ENCODE measurements at regions not wholly inside any gene's neighbourhood (a gene's known extent, or its start where the extent isn't known, plus 50 kb on each side); places are given as distances from the start of the nearest gene placed in this dataset.

DNA sequence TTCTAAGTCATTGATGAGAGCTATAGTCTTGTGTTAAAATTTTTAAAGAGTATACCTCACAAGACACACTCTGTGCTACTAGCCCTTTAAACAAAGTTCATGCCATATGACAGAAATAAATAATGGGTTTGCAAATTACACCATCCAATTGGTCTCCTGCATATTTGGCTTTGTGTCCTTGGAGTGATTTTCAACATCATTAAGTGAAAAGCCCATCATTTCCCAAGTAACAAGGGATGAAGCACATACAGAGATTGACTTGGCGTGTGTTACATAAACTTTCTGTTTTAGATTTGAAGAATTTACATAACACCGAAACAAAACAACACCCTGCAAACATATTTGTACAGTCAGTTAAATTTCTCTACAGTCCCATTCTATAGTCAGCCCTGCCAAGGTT lies 216.9 kb upstream of the NEIL3 start:
- H3K9me3 ChIP-seq (ENCODE audit: control insufficient read depth, low read length, poor library complexity, severe bottlenecking), result no peaks in the 10 kb centered on the region
- Mint-ChIP-seq H3K36me3 (ENCODE audit: low read depth) (no peaks in the 10 kb centered on the region), H3K4me3 (no peak overlapping the region), H3K4me1 (no peaks in the 10 kb centered on the region), H3K27ac (no peak overlapping the region), H3K27me3 (peaks cover 5% of the 10 kb centered on the region)
- DNase-seq (no peak), ATAC-seq (no peak)

DNA sequence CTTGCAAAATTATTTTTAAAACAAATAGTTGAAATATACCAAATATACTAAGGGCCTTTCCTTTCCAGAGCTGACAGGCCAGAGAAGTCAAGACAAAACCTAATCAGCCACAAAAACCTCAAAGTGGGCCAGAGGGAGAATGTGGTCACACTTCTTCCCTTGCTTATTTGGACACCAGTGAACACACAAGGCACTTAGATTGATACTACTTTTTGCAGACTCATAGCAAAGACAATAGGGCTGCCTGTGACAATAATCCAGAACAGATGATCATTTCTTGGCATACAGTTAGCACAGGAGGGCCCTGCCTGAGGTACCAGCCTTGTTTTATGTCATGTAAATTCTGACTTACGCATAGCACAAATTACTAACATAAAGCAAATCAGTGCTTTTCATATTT lies 215.7 kb upstream of the NEIL3 start:
- DNase-seq (no peak), ATAC-seq (no peak)
- Mint-ChIP-seq H3K4me3 (no peak overlapping the region), H3K27me3 (peaks cover 5% of the 10 kb centered on the region), H3K4me1 (no peaks in the 10 kb centered on the region), H3K27ac (no peak overlapping the region), H3K36me3 (ENCODE audit: low read depth) (no peaks in the 10 kb centered on the region)
- no peaks in the 10 kb centered on the region for H3K9me3 ChIP-seq (ENCODE audit: control insufficient read depth, low read length, poor library complexity, severe bottlenecking)

- Mint-ChIP-seq H3K27me3 (no peaks in the 10 kb centered on the region), H3K27ac (no peak overlapping the region), H3K36me3 (ENCODE audit: low read depth) (no peaks in the 10 kb centered on the region), H3K4me3 (no peak overlapping the region), H3K4me1 (no peaks in the 10 kb centered on the region)
- no peak for ATAC-seq
- DNase-seq, result no peak
- no peaks in the 10 kb centered on the region for H3K9me3 ChIP-seq (ENCODE audit: control insufficient read depth, low read length, poor library complexity, severe bottlenecking)
Measured at GRCh38 chr4:177097291-177097690, 212.4 kb upstream of the NEIL3 start.

- Mint-ChIP-seq H3K27me3 (no peaks in the 10 kb centered on the region), H3K27ac (no peak overlapping the region), H3K4me3 (no peak overlapping the region), H3K4me1 (no peaks in the 10 kb centered on the region), H3K36me3 (ENCODE audit: low read depth) (no peaks in the 10 kb centered on the region)
- ATAC-seq (no peak), DNase-seq (no peak)
- no peaks in the 10 kb centered on the region for H3K9me3 ChIP-seq (ENCODE audit: control insufficient read depth, low read length, poor library complexity, severe bottlenecking)
Measured at GRCh38 chr4:177099211-177099610, 210.5 kb upstream of the NEIL3 start.

DNA sequence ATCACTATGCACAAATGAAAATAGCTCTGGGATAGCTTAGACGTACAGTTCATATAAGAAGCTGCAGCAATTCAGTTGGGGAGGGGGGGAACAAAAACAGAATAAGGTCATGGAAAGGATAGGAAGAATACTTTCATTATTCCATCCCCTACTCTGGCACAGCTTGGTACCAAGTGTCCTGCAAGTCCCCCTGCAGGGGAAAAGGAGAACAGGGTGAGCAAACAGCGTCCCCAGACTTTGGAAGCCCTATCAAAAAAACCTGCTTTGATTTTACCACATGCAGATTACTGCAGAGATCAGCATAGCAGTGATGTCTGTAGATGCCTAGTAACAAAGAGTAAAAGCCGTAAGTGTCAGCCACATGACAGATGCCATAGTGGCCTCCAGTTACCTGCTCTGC lies 209.4 kb upstream of the NEIL3 start:
- Mint-ChIP-seq H3K36me3 (ENCODE audit: low read depth) (no peaks in the 10 kb centered on the region), H3K27ac (no peak overlapping the region), H3K27me3 (no peaks in the 10 kb centered on the region), H3K4me3 (no peak overlapping the region), H3K4me1 (no peaks in the 10 kb centered on the region)
- no peaks in the 10 kb centered on the region for H3K9me3 ChIP-seq (ENCODE audit: control insufficient read depth, low read length, poor library complexity, severe bottlenecking)
- no peak for ATAC-seq
- no peak for DNase-seq

- Mint-ChIP-seq H3K4me1 (no peaks in the 10 kb centered on the region), H3K36me3 (ENCODE audit: low read depth) (no peaks in the 10 kb centered on the region)
- ATAC-seq, result no peak
Measured at GRCh38 chr4:177103619-177104018, 206.1 kb upstream of the NEIL3 start.

DNA sequence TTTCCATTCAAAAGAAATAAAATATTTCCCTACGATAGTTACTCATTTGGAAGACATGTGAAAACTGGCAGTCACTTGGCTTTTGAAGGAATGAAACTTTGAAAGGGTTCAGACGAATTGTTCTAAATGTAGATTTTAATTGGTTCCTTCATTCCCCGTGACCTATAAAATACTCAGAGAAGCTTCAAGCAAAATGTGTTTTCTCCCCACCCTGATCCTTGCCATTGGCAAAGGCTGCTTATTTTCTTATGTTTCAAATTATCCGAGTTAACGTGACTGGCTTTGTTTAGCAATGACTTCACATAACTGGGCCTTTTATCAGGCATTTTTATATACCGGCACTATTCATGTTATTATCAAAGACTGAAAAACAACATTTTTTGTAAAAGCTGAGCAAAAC lies 204.1 kb upstream of the NEIL3 start:
- DNase-seq, result no peak
- Mint-ChIP-seq H3K4me3 (no peak overlapping the region), H3K27me3 (no peaks in the 10 kb centered on the region), H3K36me3 (ENCODE audit: low read depth) (no peaks in the 10 kb centered on the region), H3K27ac (no peak overlapping the region), H3K4me1 (peaks cover 2% of the 10 kb centered on the region)
- ATAC-seq, result no peak
- no peaks in the 10 kb centered on the region for H3K9me3 ChIP-seq (ENCODE audit: control insufficient read depth, low read length, poor library complexity, severe bottlenecking)

More at GRCh38 chr4:177103619-177104018, 206.1 kb upstream of the NEIL3 start:
- no peak overlapping the region for H3K4me3 Mint-ChIP-seq
- H3K9me3 ChIP-seq (ENCODE audit: control insufficient read depth, low read length, poor library complexity, severe bottlenecking), result no peaks in the 10 kb centered on the region
- no peak for DNase-seq
- no peak overlapping the region for H3K27ac Mint-ChIP-seq
- H3K27me3 Mint-ChIP-seq, result no peaks in the 10 kb centered on the region

- no peak overlapping the region for H3K27ac Mint-ChIP-seq
- no peak for ATAC-seq
- no peaks in the 10 kb centered on the region for H3K36me3 Mint-ChIP-seq (ENCODE audit: low read depth)
- H3K9me3 ChIP-seq (ENCODE audit: control insufficient read depth, low read length, poor library complexity, severe bottlenecking), result no peaks in the 10 kb centered on the region
- DNase-seq, result no peak
- no peak overlapping the region for H3K4me3 Mint-ChIP-seq
- peaks cover 2% of the 10 kb centered on the region for H3K4me1 Mint-ChIP-seq
- no peaks in the 10 kb centered on the region for H3K27me3 Mint-ChIP-seq
Measured at GRCh38 chr4:177107288-177107921, 202.3 kb upstream of the NEIL3 start.

DNA sequence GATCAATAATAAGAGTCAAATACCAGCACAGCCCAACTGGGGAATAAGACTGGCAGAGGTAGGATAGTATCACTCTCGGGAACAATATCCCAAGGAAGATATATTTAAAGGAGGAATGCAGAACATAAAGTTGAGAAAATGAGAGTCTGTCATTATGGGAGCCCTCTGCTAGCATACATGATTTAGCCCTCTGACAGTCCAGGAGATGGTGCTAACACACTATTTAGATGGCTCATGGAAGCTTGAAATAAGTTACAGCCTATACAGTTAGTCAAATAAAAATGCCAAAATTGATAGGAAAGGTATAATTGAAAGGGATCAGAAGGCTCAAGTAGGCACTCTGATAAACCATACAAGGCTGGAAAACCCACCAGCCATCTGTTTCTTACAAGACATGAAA lies 201.0 kb upstream of the NEIL3 start:
- no peaks in the 10 kb centered on the region for H3K27me3 Mint-ChIP-seq
- no peak for DNase-seq
- peaks cover 2% of the 10 kb centered on the region for H3K4me1 Mint-ChIP-seq
- no peak for ATAC-seq
- H3K4me3 Mint-ChIP-seq, result no peak overlapping the region
- H3K9me3 ChIP-seq (ENCODE audit: control insufficient read depth, low read length, poor library complexity, severe bottlenecking), result no peaks in the 10 kb centered on the region
- H3K27ac Mint-ChIP-seq, result no peak overlapping the region
- H3K36me3 Mint-ChIP-seq (ENCODE audit: low read depth), result no peaks in the 10 kb centered on the region

GRCh38 chr4:177109769-177110168 lies 199.9 kb upstream of the NEIL3 start:
- Mint-ChIP-seq H3K4me1 (peaks cover 2% of the 10 kb centered on the region), H3K27me3 (peaks cover under 1% of the 10 kb centered on the region), H3K27ac (no peak overlapping the region), H3K36me3 (ENCODE audit: low read depth) (no peaks in the 10 kb centered on the region), H3K4me3 (no peak overlapping the region)
- H3K9me3 ChIP-seq (ENCODE audit: control insufficient read depth, low read length, poor library complexity, severe bottlenecking), result no peaks in the 10 kb centered on the region
- ATAC-seq, result no peak
- DNase-seq, result no peak

DNA sequence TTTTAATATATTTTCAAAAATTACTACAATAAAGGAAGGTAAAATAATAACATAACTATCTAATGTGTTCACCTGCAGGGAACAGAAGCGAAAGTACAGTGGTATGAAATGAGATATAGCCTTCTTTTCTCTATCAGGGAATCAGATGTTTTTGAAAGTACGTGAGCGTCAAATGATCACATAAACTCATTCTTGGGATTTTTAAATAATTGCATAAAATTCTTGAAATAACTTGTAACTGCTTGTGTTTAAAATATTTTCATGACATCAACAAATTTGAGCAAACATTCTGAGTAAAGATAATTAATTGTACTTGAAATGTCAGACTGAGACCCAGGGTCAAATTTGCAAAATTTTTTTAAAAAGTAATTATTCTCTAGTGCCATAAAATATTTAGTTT lies 193.5 kb upstream of the NEIL3 start:
- DNase-seq (no peak), ATAC-seq (no peak)
- H3K27me3 Mint-ChIP-seq, result peaks cover 12% of the 10 kb centered on the region
- no peaks in the 10 kb centered on the region for H3K9me3 ChIP-seq (ENCODE audit: control insufficient read depth, low read length, poor library complexity, severe bottlenecking)
- H3K27ac Mint-ChIP-seq, result no peak overlapping the region
- H3K36me3 Mint-ChIP-seq (ENCODE audit: low read depth), result no peaks in the 10 kb centered on the region
- no peaks in the 10 kb centered on the region for H3K4me1 Mint-ChIP-seq
- no peak overlapping the region for H3K4me3 Mint-ChIP-seq

GRCh38 chr4:177117256-177117655 lies 192.4 kb upstream of the NEIL3 start:
- ATAC-seq, result no peak
- no peaks in the 10 kb centered on the region for H3K4me1 Mint-ChIP-seq
- no peak overlapping the region for H3K4me3 Mint-ChIP-seq
- no peaks in the 10 kb centered on the region for H3K9me3 ChIP-seq (ENCODE audit: control insufficient read depth, low read length, poor library complexity, severe bottlenecking)
- H3K27ac Mint-ChIP-seq, result no peak overlapping the region
- no peak for DNase-seq
- peaks cover 12% of the 10 kb centered on the region for H3K27me3 Mint-ChIP-seq
- H3K36me3 Mint-ChIP-seq (ENCODE audit: low read depth), result no peaks in the 10 kb centered on the region

DNA sequence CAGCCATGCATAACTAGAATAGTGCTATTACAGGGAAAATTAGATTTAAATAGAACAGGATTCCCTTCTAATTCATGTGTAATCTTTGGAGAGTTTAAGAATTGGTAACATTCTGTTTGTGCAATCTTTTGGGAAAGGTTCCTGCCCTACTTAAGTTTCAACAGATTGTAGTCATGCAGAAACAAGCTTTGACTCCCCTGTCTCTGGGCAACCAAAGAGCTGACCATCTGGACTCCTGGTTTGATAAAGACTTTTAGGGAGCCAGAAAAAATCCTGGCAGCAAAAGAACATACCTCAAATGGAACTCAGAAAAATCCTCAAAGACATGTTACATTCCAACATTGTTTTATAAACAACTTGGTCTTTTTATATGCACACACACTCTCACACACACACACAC lies 191.1 kb upstream of the NEIL3 start:
- no peak overlapping the region for H3K4me3 Mint-ChIP-seq
- peaks cover 12% of the 10 kb centered on the region for H3K27me3 Mint-ChIP-seq
- no peaks in the 10 kb centered on the region for H3K4me1 Mint-ChIP-seq
- no peaks in the 10 kb centered on the region for H3K9me3 ChIP-seq (ENCODE audit: control insufficient read depth, low read length, poor library complexity, severe bottlenecking)
- H3K27ac Mint-ChIP-seq, result no peak overlapping the region
- DNase-seq, result no peak
- no peak for ATAC-seq
- no peaks in the 10 kb centered on the region for H3K36me3 Mint-ChIP-seq (ENCODE audit: low read depth)

DNA sequence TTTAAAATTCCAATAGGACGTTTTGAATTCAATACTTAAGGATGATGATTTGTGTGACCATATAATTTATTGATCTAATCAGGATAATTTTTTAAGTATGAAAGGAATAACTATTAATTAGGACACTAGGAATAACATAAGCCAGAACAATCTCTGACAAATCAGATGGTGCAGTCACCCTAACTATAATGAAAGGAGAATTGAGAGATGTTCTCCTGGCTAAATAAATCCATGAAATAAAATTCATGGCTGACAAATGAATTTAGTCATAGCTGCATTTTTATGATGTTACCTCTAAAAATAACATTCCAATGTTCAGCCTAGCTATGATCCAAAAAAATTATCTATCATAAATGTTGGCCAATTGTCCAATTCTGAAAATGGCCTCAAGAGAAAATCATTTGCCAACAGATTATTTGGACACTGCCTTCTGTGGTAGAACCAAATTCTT lies 190.6 kb upstream of the NEIL3 start:
- Mint-ChIP-seq H3K27me3 (peaks cover 12% of the 10 kb centered on the region), H3K27ac (no peak overlapping the region), H3K36me3 (ENCODE audit: low read depth) (no peaks in the 10 kb centered on the region), H3K4me3 (no peak overlapping the region), H3K4me1 (no peaks in the 10 kb centered on the region)
- no peaks in the 10 kb centered on the region for H3K9me3 ChIP-seq (ENCODE audit: control insufficient read depth, low read length, poor library complexity, severe bottlenecking)
- no peak for ATAC-seq
- DNase-seq, result no peak
